ENCODE measurements at regions not wholly inside any gene's neighbourhood (a gene's known extent, or its start where the extent isn't known, plus 50 kb on each side); places are given as distances from the start of the nearest gene placed in this dataset.

GRCh38 chr7:25559581-25560367 is 331.5 kb upstream of the NPVF start:
- no peak for DNase-seq

DNA sequence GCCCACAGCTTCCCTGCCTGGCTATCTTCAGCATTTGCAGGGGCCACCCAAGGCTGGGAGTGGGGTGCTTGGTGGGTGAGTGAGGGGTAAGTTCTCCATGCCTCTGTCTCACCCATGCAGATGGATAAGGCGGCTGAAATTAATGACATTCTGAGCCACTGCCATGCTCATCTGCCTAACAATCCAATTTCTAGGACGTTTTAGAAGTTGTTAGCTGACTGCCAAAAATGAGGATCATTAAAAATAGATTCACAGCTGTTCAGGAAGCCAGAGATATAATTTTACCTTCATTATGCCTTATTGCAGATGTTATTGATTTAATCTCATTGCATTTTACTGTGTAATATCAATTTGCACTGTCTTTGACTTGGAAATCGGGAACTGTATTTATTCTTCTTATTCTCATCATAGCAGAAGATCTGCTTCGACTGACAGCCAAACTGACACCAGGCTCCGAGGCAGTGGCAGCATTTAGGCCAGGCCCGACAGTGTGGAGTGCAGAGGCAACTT is 334.4 kb upstream of the NPVF start:
- DNase-seq: no peak

- DNase-seq: no peak
Observed at GRCh38 chr7:25565002-25565401, 336.7 kb upstream of the NPVF start.

- peak; percentile 10 for DNase-seq
Observed at GRCh38 chr7:25565949-25566348, 337.7 kb upstream of the NPVF start.

- DNase-seq: no peak
Observed at GRCh38 chr7:25567430-25567829, 339.1 kb upstream of the NPVF start.

DNA sequence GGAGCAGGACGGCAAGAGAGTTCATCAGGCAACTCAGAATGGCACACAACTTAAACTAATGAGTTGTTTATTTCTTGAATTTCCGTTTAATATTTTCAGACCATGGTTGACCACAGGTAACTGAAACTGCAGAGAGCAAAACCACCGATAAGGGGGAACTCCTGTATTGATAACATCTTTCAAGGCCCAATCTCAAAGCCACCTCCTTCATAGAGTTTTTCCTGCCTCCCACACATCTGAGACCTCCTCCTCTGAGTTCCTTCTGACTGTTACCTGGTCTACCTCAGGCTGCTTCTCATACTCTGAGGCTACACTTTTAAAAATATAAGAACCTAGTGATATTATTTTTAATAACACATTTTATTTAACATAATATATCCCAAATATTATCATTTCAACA is 341.5 kb upstream of the NPVF start:
- no peak for DNase-seq

DNA sequence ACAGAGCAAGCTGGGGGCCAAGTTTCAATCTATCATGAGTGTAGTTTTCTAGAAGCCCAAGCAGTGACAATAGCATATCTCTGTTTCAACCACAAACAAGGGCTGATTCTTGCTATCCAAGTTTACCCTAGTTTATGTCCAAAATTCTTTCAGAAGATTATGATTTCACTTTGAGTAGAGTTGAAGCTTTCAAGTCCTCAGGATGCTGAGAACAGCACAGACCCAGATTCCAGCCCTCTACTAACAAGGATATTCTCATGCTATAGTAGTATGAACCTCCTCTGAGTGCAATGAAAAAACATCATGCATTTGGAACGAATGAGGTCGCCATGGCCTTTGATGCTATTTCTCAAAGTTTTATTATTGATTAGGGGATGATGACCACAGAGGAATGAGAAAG is 344.1 kb upstream of the NPVF start:
- DNase-seq: no peak

DNA sequence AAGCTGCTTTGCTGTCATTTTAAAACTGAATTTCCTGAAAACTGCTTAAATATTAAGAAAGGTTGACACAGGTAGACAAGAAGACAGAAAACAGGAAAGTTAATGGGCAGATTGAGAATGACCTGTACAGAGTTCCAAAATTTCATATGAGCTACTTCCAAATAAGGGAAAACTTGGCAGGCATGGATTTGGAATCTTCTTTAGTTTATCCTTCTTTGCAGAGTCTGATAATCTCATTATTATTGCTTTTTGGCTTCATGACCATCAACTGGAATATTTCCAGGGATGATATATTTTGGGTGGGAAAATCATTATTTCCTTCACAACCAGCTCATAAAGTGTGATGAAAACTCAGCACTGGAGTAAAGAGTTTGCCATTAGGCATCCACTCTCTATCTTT is 346.5 kb upstream of the NPVF start:
- DNase-seq: no peak

- no peak for DNase-seq
Observed at GRCh38 chr7:25575634-25576033, 347.3 kb upstream of the NPVF start.

DNA sequence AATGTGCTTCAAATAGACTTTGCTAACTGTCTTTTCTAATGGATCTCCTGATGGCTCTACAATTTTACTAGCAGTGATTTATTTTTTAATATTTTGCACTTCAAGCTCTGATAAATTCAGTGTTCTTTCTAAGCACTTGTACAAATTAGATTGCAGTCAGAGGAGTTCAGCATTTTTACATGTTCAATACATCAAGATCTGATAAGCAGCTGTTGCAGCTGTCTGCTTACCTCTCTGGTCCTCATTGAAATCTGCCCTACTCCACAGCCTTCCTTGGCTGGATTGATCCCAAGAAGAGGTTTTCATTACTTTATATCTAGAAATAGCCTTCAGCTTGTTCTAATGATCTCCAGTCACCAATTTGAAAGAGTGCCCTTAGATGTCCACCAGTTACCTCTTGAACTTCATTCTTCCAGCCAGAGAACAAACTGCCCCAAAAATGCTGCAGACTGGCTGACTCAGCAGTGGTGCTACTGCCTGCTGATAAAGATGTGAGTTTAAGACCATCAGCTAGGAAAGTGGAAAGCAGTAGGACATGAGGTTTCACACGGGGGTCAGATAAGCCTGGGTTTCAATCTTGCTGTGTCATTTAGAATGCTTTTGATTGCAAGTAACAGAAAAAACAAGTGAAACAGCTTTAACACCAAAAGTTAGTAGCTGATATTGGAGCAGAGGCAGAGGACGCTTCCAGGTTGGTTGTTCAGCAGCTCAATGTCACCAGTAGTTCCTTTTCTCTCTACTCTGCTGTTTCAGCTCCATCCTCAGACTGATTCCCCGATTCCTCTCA is 350.9 kb upstream of the NPVF start:
- DNase-seq: no peak

DNA sequence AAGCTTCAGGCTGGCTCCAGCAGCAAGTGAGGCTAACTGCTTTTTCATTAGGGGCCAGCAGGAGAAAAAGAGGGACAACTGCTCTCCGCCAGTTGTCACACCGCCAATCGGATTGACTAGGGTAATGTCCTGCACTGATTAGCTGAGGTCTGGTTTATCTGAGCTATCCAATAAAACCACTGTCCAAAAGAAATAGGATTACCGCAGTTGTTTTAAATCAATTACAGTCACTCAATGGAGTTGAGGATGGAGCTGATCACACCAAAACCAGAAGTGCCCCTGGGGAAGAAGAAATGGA is 351.4 kb upstream of the NPVF start:
- no peak for DNase-seq

DNA sequence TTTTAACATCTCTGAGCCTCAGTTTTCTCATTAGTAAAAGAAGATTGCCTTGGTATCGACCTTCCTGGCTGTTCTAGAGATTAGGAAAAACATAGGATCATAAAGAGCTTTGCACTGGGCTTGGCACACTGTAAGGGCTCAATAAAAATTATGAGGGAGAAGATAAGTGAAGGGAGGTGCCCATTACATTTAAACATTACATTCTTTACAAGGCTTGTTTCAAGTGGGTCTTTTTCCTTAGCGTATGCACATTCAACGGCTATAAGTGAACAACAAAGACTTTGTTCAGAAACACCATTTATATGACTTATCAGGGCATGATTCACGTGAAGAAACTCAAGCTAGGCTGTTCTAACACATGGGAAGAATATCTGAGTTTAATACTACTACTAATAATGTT is 351.9 kb upstream of the NPVF start:
- no peak for DNase-seq

- no peak for DNase-seq
Observed at GRCh38 chr7:25583621-25584020, 355.3 kb upstream of the NPVF start.

- no peak for DNase-seq
Observed at GRCh38 chr7:25584112-25584938, 356.0 kb upstream of the NPVF start.

GRCh38 chr7:25586513-25586912 is 358.2 kb upstream of the NPVF start:
- no peak for DNase-seq

- no peak for DNase-seq
Observed at GRCh38 chr7:25594122-25594521, 365.8 kb upstream of the NPVF start.

GRCh38 chr7:25594728-25595127 is 366.4 kb upstream of the NPVF start:
- no peak for DNase-seq

DNA sequence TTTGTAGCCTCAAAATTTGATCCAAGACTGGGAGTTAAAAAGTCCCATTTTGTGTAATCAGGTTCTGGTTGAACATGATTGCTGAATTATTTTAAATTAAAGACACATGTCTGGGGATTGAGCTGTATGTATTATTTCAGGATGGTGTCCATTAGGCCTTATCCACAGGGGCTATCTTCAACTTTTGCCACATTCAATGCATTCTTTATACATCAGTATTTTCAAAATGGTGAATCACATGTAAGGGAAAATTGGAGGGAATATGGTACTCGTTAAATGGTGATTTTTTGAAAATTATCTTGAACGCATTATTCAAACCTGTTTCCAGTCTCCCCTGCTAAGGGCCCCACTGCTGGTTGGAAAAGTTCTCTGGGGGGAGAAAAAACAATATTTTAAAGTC is 367.7 kb upstream of the NPVF start:
- DNase-seq: no peak

DNA sequence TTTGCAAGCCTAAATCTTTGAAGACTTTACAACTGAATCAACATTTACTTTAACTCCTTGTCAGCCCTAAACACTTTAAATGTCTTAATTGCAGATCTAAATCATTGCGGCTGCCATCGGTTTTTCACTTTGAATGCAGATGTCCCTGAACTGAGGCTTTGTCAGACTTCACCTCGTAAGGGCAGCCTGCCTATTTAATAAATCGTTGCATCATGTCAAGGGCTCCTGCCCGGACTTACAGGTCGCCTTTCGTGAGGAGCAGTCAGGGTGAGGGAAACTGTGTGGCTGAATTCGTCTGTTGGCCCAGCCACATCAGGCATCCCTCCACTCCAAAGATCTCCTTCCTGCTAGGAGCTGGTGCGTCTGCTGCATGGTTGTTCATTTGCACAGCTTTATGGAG is 368.2 kb upstream of the NPVF start:
- no peak for DNase-seq

GRCh38 chr7:25597946-25598345 is 369.7 kb upstream of the NPVF start:
- DNase-seq: no peak

GRCh38 chr7:25598765-25599164 is 370.5 kb upstream of the NPVF start:
- DNase-seq: no peak

GRCh38 chr7:25600262-25600920 is 372.1 kb upstream of the NPVF start:
- no peak for DNase-seq

Measured in DMS79 (cell line).